K562 (cell line): ENCODE measurements at regions not wholly inside any gene's neighbourhood (a gene's known extent, or its start where the extent isn't known, plus 50 kb on each side); places are given as distances from the start of the nearest gene placed in this dataset.

Source experiments
- ATAC-seq: fragments of 200-7000 bp; cut with Tn5 transposase; 3 replicates; pipeline ENCODE4 v1.9.1; 2020; ENCODE audit warnings: moderate library complexity
- BruUV-seq: library from RNA; stranded (reverse); fragments of 400-500 nt; replicated peaks from 2 replicates; lab custom pipeline; 2021; lab: Mats Ljungman, UMichigan
- CTCF ChIA-PET: fragments of 300-600 bp; formaldehyde crosslinking; extraction: SDS; loops from one replicate; lab custom pipeline; 2021; ENCODE audit warnings: low intra/inter-chr PET ratio; lab: Yijun Ruan, JAX
- POLR2A ChIA-PET: fragments of 300-600, 350-650 bp; sonication (Branson Sonifier 250); formaldehyde crosslinking; extraction: SDS; loops from one replicate; lab custom pipeline; 2021; ENCODE audit warnings: antibody characterized with exemption, inconsistent platforms; lab: Yijun Ruan, JAX
- DNase-seq, 4 experiments: peaks; one replicate each; pipeline versions ENCODE4 v3.0.0 to v3.0.0-alpha.2; 2011 to 2018; ENCODE audit warnings: low spot score in 3 of 4, mixed read lengths in 3 of 4; ENCODE audit errors: extremely low read depth in 1 of 4
- FAIRE-seq: peaks from 2 replicates; lab custom pipeline; 2011; peaks lifted over from hg19 to GRCh38; lab: Jason Lieb, UNC
- H2AFZ ChIP-seq: 2 replicates; pipeline ENCODE4 v1.6.0; 2011; ENCODE audit warnings: low read depth, low read length, control low read depth, inconsistent platforms
- H3K27ac ChIP-seq: fragments of 200-600 bp; 3 replicates; pipeline ENCODE4 v1.8.0; 2011; ENCODE audit warnings: low read depth, mild to moderate bottlenecking, control low read depth, inconsistent platforms, low read length, moderate library complexity, mixed read lengths; ENCODE audit errors: extremely low read depth
- H3K27me3 ChIP-seq, 2 experiments: fragments of 300-600 bp in 1 of 2; 2 replicates in 1 of 2; 3 replicates in 1 of 2; pipeline versions ENCODE4 v1.6.0 to v1.8.0; 2011; ENCODE audit warnings: inconsistent platforms in 2 of 2, low read length in 2 of 2, mild to moderate bottlenecking in 1 of 2, mixed read lengths in 1 of 2, moderate library complexity in 1 of 2; ENCODE audit not compliant: control insufficient read depth in 2 of 2, insufficient read depth in 2 of 2
- H3K36me3 ChIP-seq: fragments of 300-600 bp; 3 replicates; pipeline ENCODE4 v1.8.0; 2011; ENCODE audit warnings: mild to moderate bottlenecking, low read length, inconsistent platforms; ENCODE audit not compliant: control insufficient read depth, insufficient read depth
- H3K4me1 ChIP-seq, 2 experiments: fragments of 200-600 bp in 1 of 2; replicated peaks in 1 of 2; 2 replicates in 1 of 2; 3 replicates in 1 of 2; pipeline versions ENCODE4 v1.5.1 to v1.8.0; 2011; ENCODE audit warnings: inconsistent platforms in 2 of 2, low read length in 2 of 2, mild to moderate bottlenecking in 1 of 2, mixed read lengths in 1 of 2, moderate library complexity in 1 of 2; ENCODE audit not compliant: control insufficient read depth in 2 of 2, insufficient read depth in 2 of 2
- H3K4me2 ChIP-seq: 2 replicates; pipeline ENCODE4 v1.6.1; 2011; ENCODE audit warnings: low read length, control low read depth, inconsistent platforms, mixed read lengths; ENCODE audit not compliant: insufficient read depth
- H3K4me3 ChIP-seq: fragments of 200-600 bp; sonication (generic), shearing (Covaris generic); 2 replicates; pipeline ENCODE4 v1.5.1; 2016; ENCODE audit warnings: control low read depth, inconsistent platforms
- H3K79me2 ChIP-seq: fragments of 200-600 bp; 3 replicates; pipeline ENCODE4 v1.8.0; 2011; ENCODE audit warnings: low read length, inconsistent platforms; ENCODE audit not compliant: control insufficient read depth, insufficient read depth
- H3K9ac ChIP-seq, 2 experiments: 2 replicates each; pipeline versions ENCODE4 v1.6.0 to v1.6.1; 2011; ENCODE audit warnings: low read depth in 2 of 2, low read length in 2 of 2, control low read depth in 1 of 2, inconsistent platforms in 1 of 2, mild to moderate bottlenecking in 1 of 2, mixed read lengths in 1 of 2; ENCODE audit not compliant: insufficient read depth in 1 of 2
- H3K9me1 ChIP-seq: one replicate; pipeline ENCODE4 v1.6.0; 2011; ENCODE audit warnings: inconsistent platforms, mild to moderate bottlenecking, low read length, moderate library complexity; ENCODE audit not compliant: control insufficient read depth, insufficient read depth
- H3K9me3 ChIP-seq: replicated peaks from 2 replicates; pipeline ENCODE4 v1.5.1; 2011; ENCODE audit warnings: low read depth, low read length, inconsistent platforms; ENCODE audit not compliant: control insufficient read depth, insufficient read depth
- H4K20me1 ChIP-seq: replicated peaks from 2 replicates; pipeline ENCODE4 v1.6.1; 2011; ENCODE audit warnings: low read length, inconsistent platforms, mixed read lengths; ENCODE audit not compliant: control insufficient read depth, insufficient read depth
- ATF3 ChIP-seq, 2 experiments: fragments of 450-650 bp in 1 of 2; sonication (generic) in 1 of 2; formaldehyde crosslinking in 1 of 2; IDR thresholded peaks in 1 of 2; conservative IDR thresholded peaks in 1 of 2; 2 replicates each; pipeline versions ENCODE4 v1.6.1 to v1.8.1; 2016 to 2023; ENCODE audit warnings: mild to moderate bottlenecking in 2 of 2, moderate library complexity in 2 of 2, inconsistent platforms in 1 of 2, missing genetic modification reagents in 1 of 2
- CAMTA2 ChIP-seq: fragments of 250-450 bp; sonication (Bioruptor Pico); conservative IDR thresholded peaks from 2 replicates; pipeline ENCODE4 v1.5.1; 2022
- CHD2 ChIP-seq: IDR thresholded peaks from 2 replicates; pipeline ENCODE4 v1.6.1; 2011; ENCODE audit warnings: low read depth, low read length
- CUX1 ChIP-seq: fragments of 200-800 bp; sonication (Bioruptor generic); IDR thresholded peaks from 2 replicates; pipeline ENCODE4 v1.6.1; 2016; ENCODE audit warnings: missing genetic modification characterization, missing compliant biosample characterization
- FOXJ2 ChIP-seq: fragments of 200-800 bp; sonication (Bioruptor generic); IDR thresholded peaks from 2 replicates; pipeline ENCODE4 v1.6.1; 2016; ENCODE audit warnings: missing genetic modification characterization, missing compliant biosample characterization
- ZBTB5 ChIP-seq: fragments of 450-650 bp; IDR thresholded peaks from 2 replicates; pipeline ENCODE4 v1.6.1; 2017; ENCODE audit warnings: antibody characterized with exemption
- ZNF12 ChIP-seq: sonication (generic); formaldehyde crosslinking; IDR thresholded peaks from 2 replicates; pipeline ENCODE4 v1.4.0; 2020; ENCODE audit warnings: mild to moderate bottlenecking, missing genetic modification reagents
- WGBS: fragments of 100-300 bp; shearing (Covaris generic); methylation state at CpG from one replicate; pipeline ENCODE4 v1.1.6; 2016; ENCODE audit warnings: low coverage, mixed read lengths; ENCODE audit not compliant: insufficient coverage; ENCODE audit errors: missing lambda C conversion rate; 5-methylcytosine and 5-hydroxymethylcytosine counted together
- in situ Hi-C: fragments of 300-500 bp; cut with MboI; formaldehyde crosslinking; loops from 4 replicates; pipeline ENCODE4 v1.15.0; 2018; ENCODE audit warnings: inconsistent platforms, mixed read lengths
- intact Hi-C: fragments of 100-400 bp; cut with micrococcal nuclease; formaldehyde crosslinking; loops from 2 replicates; pipeline ENCODE4 v1.14.2; 2022

- no peak for TF ChIP-seq ATF3 (IDR thresholded peaks at IDR 0.05)
- no peak for TF ChIP-seq ATF3 (CRISPR knock-in tag; conservative IDR thresholded peaks at IDR 0.05)
- TF ChIP-seq ZBTB5, result no peak
- TF ChIP-seq CHD2, result no peak
- TF ChIP-seq ZNF12, result no peak
- no peak for TF ChIP-seq FOXJ2
These were observed 170.1 kb upstream of the PHACTR1 start (continued) for GRCh38 chr6:12546410-12547002.

- no peaks in the 10 kb centered on the region for H3K27me3 ChIP-seq
- intact Hi-C loops (no loop called here), in situ Hi-C loops (no loop called here)
- ATAC-seq (no peak), DNase-seq (no peak), FAIRE-seq (no peak)
- H4K20me1 ChIP-seq, result no peaks in the 10 kb centered on the region
- CTCF ChIA-PET, result no interaction called here
- no peak for TF ChIP-seq CAMTA2 (CRISPR knock-in tag)
- TF ChIP-seq CUX1 (CRISPR knock-in tag), result no peak
- no peak overlapping the region for H3K4me2 ChIP-seq
- no peaks in the 10 kb centered on the region for H3K4me1 ChIP-seq
- H3K9ac ChIP-seq, result no peak overlapping the region
- no peak overlapping the region for H3K4me3 ChIP-seq
- H3K27ac ChIP-seq, result no peak overlapping the region
- POLR2A ChIA-PET, result no interaction called here
- WGBS, result 0% methylated on average over 2 of the region's 2 CpGs
- H3K36me3 ChIP-seq, result no peaks in the 10 kb centered on the region
- no peaks in the 10 kb centered on the region for H3K79me2 ChIP-seq
- no TSS peak for BruUV-seq
- no peaks in the 10 kb centered on the region for H3K9me3 ChIP-seq
- H2AFZ ChIP-seq, result no peak overlapping the region
- H3K9me1 ChIP-seq, result no peaks in the 10 kb centered on the region
These were observed 168.0 kb upstream of the PHACTR1 start for GRCh38 chr6:12548526-12548925.
